D721Med (cell line): ENCODE measurements at regions not wholly inside any gene's neighbourhood (a gene's known extent, or its start where the extent isn't known, plus 50 kb on each side); places are given as distances from the start of the nearest gene placed in this dataset.
"Not testable (repeated sequence)": the region's sequence is repeated elsewhere in the genome, so short reads cannot be mapped to it uniquely, and the experiment has no call there.

Experiments
- DNase-seq: peaks from one replicate; pipeline ENCODE4 v3.0.0; 2011; ENCODE audit warnings: low spot score; ENCODE audit not compliant: insufficient read length
- FAIRE-seq: peaks from 2 replicates; lab custom pipeline; 2011; peaks lifted over from hg19 to GRCh38; lab: Jason Lieb, UNC
- TF ChIP-seq, protein P1 (sequence below): IDR thresholded peaks from 2 replicates; pipeline ENCODE4 v1.5.1; 2012; ENCODE audit warnings: mild to moderate bottlenecking, control low read depth; ENCODE audit not compliant: insufficient read depth; ENCODE audit errors: missing control alignments

DNA sequence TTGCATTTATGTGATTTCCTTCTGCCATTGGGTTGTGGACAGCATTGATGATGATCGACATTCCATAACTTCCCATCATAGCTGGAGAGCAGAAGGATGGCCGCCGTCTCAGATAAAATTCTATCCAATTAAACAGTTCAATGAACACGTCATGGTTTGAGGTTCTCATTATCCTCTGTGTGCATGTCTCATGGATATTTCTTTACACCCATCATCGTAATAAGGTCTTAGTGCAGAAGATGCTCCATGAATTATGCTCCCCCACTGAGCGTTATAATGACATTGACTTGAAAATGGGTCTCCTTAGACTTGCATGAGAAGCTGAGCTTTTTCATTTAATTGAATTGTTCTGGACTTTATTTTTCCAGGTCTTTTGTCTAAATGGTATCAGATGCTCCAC is 92.1 kb downstream of the TRIM42 start:
- TF ChIP-seq, protein P1, sequence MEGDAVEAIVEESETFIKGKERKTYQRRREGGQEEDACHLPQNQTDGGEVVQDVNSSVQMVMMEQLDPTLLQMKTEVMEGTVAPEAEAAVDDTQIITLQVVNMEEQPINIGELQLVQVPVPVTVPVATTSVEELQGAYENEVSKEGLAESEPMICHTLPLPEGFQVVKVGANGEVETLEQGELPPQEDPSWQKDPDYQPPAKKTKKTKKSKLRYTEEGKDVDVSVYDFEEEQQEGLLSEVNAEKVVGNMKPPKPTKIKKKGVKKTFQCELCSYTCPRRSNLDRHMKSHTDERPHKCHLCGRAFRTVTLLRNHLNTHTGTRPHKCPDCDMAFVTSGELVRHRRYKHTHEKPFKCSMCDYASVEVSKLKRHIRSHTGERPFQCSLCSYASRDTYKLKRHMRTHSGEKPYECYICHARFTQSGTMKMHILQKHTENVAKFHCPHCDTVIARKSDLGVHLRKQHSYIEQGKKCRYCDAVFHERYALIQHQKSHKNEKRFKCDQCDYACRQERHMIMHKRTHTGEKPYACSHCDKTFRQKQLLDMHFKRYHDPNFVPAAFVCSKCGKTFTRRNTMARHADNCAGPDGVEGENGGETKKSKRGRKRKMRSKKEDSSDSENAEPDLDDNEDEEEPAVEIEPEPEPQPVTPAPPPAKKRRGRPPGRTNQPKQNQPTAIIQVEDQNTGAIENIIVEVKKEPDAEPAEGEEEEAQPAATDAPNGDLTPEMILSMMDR: no peak
- no peak for FAIRE-seq
- DNase-seq: no peak

DNA sequence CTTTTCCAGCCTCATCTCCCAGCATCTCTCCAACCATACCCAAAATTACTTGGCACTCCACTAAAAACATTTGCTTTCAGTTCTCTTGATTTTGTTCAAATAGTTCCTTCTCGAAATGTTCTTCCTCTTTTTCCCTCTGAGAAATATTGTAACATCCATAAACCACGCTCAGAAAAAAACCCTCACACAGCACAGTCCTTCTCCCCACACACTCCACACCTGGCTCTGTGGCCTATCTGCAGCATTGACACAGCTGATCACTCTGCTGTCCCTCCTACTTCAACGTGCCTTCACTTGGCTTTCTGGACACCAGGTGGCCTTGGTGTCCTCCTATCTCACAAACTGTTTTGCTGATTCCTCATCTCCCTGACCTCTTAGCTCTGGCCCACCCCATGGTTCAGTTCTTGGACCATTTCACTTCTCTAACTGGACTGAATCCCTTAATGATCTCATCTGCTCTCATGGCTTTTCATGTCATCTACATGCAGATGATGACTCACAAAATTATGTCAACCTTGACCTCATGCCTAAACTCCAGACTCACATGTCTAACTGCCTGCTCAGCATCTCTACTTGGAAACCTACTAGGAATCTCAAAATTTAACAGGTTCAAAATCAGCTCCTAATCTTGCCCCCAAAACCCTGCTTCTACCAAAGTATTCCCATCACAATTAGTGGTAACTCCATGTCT is 93.3 kb downstream of the TRIM42 start:
- TF ChIP-seq, protein P1: no peak
- FAIRE-seq: no peak
- no peak for DNase-seq

DNA sequence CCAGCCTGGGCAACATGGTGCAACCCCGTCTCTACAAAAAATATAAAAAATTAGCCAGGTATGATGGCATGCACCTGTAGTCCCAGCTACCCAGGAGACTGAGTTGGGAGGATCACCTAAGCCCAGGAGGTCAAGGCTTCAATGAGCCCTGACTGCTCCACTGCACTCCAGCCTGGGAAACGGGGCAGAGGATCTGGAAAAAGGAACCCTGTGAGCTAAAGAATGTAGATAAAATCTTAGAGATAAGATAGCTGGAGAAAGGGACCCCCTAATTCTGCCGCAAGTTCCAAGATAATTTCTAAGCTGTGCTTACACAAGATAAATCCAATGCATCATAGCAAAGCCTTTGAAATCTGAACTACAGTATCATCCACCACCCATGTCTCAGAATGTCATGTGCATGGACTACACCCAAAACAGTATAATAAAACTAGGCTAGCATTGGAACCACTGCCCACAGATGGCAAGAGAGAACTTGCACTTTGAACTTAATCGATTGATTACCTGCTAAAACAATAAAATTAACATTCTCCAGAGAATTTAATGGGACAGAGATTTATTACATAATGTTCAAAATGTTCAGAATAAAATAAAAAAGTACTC is 99.9 kb downstream of the TRIM42 start:
- TF ChIP-seq, protein P1: no peak
- no peak for DNase-seq
- FAIRE-seq: no peak

DNA sequence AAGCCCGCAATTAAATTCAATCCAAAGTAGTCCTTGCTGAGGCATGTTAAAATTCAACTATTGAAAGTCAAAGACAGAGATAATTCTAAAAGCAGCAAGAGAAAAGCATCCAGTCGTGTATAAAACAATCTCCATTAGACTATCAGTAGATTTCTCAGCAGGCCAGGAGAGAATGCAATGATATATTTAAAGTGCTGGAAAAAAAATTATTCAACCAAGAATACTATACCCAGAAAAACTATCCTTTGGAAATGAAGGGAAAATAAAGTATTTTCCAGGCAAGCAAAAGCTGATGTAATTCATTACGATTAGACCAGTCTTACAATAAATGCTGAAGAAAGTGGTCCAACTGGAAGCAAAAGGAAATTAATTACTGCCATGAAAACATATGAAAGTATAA is 113.5 kb downstream of the TRIM42 start:
- no peak for FAIRE-seq
- TF ChIP-seq, protein P1: no peak
- no peak for DNase-seq

DNA sequence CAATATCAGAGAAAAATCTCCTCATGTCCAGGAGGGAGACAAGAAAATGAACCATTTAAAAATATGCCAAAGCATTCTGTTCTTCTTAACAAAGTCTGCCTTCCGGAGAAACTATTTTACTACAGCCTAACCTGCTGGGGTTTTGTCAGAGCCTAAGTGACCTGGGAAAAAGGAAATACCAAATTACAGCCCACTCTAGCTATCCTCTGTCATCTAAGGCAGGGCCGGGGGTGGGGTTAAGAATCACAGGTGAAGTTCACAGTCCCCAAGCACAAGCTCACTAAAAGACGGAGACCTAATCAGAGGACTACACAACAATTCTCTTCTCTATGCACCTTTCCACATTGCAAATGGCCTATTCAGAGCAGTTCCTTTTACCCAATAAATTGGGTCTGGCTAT is 116.6 kb downstream of the TRIM42 start:
- TF ChIP-seq, protein P1: no peak
- FAIRE-seq (no peak), DNase-seq (no peak)

DNA sequence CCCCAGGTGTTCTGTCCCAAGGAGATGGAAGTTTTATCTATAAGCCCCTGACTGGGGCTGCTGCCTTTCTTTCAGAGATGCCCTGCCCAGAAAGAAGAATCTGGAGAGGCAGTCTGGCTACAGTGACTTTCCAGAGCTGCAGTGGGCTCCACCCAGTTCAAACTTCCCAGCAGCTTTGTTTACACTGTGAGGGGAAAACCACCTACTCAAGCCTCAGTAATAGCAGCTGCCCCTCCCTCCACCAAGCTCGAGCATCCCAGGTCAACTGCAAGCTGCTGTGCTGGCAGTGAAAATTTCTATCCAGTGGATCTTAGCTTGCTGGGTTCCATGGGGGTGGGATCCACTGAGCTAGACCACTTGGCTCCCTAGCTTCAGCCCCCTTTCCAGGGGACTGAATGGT is 125.0 kb downstream of the TRIM42 start:
- FAIRE-seq, DNase-seq: not testable (repeated sequence)

DNA sequence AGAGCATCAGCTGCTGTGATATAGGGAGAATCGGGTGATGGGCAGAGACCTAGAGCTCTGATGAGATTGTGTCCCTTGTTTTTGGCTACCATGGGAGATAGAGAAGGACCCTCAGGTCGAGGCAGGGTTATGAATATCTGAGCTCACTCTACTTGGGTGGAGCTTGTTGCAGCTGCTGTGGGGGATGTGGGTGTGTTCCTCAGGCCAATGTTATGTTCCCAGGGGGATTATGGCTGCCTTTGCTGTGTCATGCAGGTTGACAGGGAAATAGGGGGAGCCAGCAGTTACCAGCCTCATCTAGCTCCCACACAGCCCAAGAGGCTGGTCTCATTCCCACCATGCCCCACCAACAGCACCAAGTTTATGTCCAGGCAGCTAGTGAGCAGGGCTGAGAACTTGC is 131.5 kb downstream of the TRIM42 start:
- FAIRE-seq (no peak), DNase-seq (no peak)
- TF ChIP-seq, protein P1: no peak
